GM21723 (cell line): ENCODE measurements at regions not wholly inside any gene's neighbourhood (a gene's known extent, or its start where the extent isn't known, plus 50 kb on each side); places are given as distances from the start of the nearest gene placed in this dataset.
"Not testable (repeated sequence)": the region's sequence is repeated elsewhere in the genome, so short reads cannot be mapped to it uniquely, and the experiment has no call there.

Source experiments
- ATAC-seq: cut with Tn5 transposase; IDR thresholded peaks from one replicate; pipeline ENCODE4 v1.9.1; 2021; ENCODE audit warnings: mild to moderate bottlenecking, moderate library complexity; ENCODE audit not compliant: unreplicated experiment

DNA sequence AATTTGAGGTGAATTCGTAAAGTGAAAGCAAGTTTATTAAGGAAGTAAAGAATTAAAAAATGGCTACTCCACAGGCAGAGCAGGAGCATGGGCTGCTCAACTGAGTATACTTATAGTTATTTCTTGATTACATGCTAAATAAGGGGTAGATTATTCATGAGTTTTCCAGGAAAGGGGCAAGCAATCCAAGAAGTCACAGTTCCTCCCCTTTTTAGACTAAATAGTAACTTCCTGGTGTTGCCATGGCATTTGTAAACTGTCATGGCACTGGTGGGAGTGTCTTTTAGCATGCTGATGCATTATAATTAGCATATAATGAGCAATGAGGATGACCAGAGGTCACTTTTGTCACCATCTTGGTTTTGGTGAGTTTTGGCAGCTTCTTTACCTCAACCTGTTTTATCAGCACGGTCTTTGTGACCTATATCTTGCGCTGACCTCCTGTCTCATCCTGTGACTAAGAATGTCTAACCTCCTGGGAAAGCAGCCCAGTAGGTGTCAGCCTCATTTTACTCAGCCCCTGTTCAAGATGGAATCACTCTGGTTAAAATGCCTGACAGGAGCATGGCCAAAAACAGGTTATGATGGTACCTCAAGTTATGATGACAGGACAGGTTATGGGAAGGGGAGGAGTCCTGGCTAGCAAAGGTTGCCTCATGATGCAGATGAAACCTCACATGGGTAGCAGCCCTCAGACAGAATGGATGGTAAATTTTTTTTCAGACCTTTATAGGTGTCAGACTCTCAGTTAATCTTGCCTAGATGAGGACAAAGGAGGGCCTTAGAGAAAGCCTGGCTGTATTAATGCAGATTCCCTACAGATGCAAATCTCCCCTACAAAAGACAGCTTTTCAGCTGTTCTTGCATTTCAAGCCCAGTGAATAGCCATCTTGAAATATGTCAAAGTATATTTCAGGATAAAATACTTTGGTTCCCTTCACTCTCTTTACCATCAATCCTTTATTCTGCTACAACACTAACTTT is 49.7 kb downstream of the SIPA1L2 start:
- ATAC-seq: no peak

DNA sequence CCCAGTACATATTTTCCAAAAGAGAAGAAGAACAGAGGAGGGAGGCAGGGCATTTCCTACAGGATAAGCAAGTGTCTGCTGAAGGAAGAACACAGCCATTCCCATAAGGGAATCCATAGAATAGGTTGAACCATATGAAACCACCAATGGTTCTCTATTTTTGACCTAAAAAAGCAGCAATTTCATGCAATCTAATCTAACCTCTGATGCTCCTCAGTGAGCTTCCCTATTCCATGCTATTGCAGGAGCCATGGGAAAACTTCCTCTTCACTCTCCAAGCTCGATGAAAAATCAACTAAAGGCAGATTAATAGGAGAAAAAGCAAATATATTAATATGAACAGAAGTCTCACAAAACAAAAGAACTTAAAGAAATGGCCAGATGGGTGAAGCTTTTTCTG is 50.5 kb downstream of the SIPA1L2 start:
- no peak for ATAC-seq

DNA sequence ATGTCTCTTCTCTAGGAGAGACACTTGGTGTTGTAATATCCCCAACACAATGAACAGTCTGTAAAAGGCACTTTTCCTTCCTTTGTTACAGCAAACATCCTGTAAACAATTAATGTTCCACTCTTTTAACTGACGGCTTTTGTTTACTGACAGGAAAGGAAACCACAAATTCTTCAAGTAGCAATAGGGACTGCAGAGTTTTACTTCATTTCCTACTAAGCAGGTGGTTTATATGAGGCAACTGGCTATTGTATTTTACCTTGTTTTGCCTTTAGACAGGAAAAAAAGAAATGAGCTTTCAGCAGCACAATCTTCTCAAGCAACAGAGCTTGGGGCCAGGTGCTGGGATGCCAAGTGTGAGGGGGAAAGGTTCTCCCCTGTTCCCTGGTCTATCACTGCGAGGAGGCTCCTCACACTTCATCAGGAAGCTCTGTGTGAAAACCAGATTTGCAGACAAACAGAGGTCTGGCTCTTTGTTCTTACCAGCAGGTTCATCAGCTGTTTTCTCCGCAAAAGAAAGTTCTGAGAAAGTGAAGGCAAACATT is 51.2 kb downstream of the SIPA1L2 start:
- no peak for ATAC-seq

DNA sequence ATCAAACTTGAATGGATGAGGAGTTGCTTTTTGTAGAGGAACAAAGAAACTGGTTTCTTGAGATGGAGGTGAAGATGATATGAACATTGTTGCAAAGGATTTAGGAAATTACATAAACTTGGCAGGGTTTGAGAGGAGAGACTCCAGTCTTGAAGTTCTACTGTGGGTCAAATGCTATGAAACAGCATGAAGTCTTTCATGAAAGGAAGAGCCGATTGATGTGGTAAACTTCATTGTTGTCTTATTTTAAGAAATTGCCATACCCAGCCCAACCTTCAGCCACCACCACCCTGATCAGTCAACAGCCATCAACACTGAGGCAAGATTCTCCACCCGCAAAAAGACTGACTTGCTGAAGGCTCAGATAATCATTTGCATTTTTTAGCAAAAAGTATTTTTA is 52.2 kb downstream of the SIPA1L2 start:
- ATAC-seq: no peak

DNA sequence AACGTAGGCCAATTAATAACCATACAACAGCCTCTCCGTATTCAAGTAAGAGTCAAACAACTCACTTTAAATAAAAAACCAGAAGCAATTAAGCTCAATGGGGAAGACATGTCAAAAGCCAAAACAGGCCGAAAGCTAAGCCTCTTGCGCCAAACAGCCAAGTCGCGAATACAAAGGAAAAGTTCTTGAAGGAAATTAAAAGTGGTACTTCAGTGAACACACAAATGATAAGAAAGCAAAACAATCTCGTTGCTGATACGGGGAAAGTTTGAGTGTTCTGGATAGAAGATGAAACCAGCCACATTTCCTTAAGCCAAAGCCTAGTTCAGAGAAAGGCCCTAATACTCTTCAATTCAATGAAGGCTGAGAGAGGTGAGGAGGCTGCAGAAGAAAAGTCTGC is 53.4 kb downstream of the SIPA1L2 start:
- ATAC-seq: no peak

DNA sequence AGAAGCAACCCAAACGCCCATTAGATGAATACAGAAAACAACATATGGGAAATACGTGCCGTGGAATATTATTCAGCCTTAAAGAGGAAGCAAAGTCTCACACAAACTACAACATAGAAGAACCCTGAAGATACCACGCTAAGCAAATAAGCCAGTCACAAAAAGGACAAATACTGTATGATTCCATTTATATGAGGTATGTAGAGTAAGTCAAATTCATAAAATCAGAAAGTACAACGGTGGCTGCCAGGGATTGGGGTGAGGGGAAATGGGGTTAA is 54.2 kb downstream of the SIPA1L2 start:
- no peak for ATAC-seq

DNA sequence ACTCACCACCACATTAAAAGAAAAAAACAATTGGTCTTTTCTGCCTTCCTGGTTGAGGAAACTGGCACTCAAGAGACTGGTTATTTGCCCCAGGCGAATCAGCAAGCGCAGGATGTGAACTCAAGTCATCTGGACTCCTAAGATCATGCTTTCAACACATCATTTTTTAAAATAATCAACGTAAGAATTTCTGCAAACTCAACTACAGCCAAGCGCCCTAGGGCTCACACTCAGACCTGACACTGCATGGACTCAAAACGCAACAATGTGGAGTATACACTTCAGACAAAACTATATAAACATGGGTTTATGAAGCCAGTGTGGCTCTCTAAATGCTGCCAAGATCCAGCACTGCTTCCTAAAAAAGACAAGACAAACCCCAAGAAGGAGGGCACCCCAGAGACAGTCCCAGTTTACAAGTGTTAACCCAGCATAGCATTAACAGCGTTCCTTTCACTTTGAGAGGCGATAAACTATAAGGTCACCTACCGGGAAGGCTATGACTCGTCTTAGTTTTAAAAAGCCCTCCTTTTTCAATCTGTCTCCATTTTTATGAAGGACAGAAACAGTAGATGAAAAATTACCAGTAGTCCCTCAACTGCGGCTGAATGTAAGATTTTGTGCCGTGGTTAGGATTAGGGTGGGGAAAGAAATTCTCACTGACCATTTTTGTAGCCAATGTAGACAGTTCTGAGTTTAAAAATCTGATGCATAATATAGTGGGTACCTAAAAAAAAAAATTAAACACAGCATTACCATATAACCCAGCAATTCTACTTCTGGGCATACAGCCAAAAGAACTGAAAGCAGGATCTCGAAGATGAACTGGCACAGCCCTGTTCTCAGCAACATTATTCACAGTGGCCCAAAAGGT is 54.8 kb downstream of the SIPA1L2 start:
- ATAC-seq: no peak

DNA sequence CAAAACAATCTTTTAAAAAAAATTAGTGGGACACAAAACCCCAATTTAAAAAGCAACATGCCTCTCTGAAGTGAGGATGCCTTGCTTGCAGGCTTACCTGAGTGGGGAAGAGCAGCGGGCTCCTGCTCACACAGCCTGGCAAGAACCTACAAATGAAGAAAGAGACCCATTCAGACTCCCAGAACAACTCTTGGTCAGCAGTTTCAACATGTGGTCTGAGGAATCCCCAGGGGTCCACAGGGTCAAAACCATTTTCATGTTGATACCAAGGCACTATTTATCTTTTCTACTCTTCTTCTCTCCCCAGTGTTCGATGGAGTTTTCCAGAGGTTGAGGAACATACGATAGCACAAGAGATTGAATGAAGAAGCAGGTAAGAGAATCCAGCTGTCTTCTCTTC is 55.9 kb downstream of the SIPA1L2 start:
- ATAC-seq: no peak

DNA sequence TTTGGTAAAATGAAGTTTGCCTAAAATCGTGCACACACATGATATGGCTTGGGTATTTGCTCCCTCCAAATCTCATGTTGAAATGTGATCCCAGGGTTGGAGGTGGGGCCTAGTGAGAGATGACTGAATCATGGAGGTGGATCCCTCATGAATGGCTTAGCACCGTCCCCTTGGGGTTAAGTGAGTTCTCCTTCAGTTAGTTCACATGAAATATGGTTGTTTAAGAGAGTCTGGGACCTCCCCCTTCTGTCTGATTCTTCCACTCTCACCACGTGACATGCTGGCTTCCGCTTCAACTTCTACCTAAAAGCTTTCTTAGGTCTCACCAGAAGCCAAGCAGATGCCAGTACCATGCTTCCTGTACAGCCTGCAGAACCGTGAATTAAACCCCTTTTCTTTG is 58.4 kb downstream of the SIPA1L2 start:
- no peak for ATAC-seq

DNA sequence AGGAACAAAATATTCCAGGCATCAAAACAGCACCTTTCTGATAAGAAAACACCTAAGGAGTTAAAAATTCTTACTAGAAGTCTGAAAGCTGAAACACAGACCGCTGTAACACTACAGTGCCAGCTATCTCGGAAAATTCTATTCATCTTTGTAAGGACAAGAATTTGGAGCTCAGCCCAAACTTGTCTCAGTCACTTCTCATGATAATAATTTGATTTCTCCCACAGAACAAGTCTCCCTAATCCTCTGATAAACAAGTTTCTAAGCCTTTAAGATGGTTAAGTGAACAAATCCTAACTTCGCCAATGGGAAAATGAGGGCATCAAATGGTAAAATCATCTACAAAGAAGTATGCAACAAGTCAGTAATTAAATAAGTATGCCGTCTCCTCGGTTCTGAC is 59.9 kb downstream of the SIPA1L2 start:
- no peak for ATAC-seq

DNA sequence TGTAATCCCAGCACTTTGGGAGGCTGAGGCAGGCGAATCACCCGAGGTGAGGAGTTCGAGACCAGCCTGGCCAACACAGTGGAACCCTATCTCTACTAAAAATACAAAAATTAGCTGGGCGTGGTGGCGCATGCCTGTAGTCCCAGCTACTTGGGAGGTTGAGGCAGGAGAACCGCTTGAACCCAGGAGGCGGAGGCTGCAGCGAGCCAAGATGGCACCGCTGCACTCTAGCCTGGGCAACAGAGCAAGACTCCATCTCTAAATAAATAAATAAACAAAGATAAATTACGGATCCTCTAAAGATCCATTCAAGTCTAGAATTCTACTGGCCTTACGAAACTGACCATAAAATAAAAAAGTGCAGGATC is 60.4 kb downstream of the SIPA1L2 start:
- not testable (repeated sequence) for ATAC-seq

DNA sequence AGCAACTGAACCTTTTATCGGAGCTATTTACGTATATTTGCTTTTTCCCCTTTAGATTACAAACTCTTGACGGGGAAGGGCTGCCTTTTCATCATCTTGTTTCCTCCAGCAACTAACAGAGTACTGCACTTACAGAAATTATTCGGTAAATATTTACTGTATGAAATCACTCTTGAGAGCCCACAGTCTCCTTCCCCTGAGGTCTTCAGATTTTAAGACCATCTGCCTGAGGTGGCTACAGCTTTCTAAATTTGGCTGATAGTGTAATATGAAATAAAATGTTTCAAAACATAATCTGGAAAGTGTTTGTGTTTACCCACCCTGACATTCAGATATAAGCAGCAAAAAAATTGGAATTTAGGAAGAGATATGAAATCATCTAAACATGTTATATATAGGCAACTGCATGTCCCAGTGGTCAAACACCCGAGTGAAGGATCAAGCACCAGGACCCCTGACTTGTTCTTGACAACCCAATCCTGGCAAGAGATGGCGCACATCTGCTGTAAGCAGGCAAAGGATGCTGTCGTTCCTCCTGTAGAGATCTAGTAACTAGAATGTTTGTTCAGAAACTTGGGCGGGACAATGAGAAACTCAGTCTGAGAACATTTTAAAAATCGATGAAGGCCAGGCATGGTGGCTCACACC is 60.9 kb downstream of the SIPA1L2 start:
- no peak for ATAC-seq

DNA sequence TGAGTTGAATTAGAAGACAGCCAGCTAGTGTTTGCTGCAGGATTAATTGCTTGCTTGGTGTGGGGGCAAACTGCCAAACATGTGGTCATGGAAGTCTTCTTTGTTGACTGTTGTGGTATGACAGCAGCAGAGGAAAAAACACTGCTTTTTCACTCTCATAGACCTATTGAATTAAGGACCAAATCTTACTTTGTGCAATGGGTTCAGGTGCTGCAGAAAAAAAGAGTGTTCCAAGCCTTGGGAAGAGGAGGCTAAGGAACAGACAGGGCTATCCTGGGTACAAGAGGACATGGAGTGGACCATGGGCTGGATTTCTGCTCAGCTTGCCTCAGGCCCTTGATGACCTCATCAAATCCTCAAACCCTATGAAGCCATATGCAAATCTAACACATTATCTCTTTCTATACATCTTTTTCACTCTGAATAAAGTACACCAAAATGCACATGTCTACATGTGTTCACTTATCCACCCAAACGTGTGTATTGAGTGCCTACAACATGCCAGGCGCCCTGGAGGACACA is 61.5 kb downstream of the SIPA1L2 start:
- no peak for ATAC-seq

DNA sequence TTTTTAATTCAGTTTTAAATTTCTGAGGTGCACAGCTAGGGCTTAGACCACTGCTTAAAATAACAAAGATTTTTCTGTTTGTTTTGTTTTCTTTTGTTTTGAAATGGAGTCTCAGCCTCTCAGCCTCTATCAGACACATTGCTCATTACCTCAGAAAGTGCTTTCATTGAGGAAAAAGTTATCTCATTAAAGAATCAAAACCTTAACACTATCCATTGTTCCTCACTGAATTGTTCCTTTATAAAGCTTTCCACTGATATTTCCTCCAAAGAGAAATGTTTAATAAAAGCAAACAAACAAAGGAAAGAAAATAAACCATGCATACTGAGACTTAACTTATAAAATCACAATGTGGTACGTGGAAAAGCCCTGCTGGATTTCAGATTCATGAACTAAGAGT is 63.8 kb downstream of the SIPA1L2 start:
- no peak for ATAC-seq

DNA sequence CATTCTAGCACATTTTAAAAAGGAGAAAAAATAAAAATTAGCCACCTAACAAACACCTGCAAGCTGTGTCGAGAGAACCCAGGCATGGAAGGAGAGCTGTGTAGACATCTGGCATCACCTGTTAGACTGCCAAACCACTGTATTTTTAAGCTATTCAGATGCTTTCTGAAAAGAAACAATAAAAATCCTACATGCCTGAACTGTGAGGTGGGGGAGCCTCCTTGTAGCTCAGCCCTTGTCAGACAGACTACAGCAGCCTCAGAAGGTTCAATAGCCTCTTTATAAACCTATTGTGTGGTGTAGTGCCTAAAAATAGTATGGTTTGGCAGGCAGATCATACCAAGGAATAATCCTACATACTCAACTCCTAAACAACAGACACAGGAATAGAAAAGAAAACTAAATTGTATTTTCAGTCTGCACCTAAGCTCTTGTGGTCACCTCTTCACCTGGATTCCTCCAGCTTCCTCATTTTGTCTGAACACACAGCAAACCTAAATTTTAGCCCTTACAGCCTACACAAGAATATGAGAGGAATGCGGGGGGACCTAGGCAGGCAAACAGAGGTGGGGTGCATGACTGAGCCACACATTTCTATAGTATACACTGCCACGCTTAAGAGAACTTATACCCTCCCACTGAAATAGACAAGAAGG is 67.0 kb downstream of the SIPA1L2 start:
- no peak for ATAC-seq

DNA sequence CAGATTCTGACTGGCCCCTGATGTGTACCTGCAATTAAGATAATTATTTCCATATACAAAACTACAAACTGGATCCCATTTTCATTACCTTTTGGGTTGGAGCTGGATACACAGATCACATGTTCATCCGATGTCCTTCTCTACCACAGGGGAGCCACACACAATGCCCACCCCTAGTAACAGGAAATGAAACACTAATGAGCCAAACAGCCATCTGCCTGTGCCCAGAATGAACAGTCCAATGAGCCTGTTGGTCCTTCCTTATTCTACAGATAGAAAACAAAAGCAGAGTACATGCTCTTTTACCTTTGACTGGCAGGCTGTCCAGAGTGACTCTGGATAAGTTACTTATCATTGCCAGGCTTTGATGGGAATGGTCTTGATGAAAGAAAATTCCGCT is 68.6 kb downstream of the SIPA1L2 start:
- ATAC-seq: no peak

DNA sequence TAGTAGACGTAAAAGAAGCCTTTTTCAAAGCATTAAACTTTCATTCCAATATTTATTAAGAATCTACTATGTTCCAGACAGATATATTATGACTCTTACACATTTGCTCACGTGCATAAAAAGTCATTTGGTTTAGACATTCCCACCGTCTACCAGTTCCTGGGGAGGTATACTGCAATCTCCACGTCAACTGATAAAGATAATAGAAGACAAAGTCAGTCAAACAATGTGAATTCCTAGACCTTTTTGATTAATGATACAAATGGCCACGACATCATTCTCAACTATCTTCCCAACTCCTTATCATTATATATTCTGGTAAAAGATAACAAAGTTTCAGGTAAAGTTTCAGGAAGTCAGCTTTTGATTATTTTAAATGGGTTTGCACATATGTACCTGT is 69.0 kb downstream of the SIPA1L2 start:
- ATAC-seq: no peak

DNA sequence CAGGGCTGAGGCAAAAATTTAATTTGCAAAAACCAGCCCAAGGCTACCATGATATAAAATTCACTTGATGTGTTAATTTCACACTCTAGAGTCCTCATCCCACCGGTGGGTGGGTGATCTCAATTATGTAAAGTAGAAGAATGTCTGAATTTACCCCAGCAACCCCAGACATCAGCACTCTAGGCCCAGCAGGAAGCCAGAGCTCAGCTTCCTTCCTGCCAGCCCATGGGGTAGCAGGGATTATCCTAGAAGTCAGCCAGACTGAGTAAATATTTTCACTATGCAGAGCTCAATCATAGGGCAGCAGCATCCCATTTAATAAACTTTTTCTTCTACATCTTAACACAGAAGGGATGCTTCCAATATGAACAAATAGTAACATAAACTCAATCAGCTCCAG is 71.0 kb downstream of the SIPA1L2 start:
- ATAC-seq: no peak

DNA sequence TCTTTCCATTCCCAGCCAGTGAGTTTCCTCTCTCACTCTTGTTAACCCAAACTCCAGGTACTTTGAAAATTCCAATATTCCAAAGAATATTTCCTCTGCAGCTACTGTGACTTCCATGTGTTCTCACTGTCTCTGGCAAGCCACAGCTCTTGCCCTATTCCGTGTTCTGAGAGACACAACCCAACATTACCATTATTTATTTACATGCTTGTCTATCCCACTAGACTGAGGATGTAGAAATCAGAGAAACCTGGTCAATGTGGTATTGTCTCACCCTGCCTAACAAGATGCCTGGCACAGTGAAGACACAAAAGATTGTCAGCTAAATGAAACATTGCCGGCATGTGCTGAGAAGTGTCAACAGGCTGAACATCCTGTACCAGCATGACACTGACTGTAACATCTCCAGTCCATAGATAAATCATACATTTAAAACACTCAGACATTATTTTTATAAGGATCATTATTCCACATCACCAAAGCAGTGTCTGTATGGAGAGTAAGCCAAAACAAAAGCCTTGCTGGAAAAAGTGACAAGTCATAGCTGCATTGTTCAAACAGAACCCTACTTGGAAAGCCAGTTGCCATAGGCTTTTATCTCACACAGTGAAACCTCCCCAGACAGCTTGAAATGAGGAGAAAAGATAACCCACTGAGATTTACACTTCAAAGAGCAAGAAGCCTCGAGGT is 72.3 kb downstream of the SIPA1L2 start:
- ATAC-seq: no peak

DNA sequence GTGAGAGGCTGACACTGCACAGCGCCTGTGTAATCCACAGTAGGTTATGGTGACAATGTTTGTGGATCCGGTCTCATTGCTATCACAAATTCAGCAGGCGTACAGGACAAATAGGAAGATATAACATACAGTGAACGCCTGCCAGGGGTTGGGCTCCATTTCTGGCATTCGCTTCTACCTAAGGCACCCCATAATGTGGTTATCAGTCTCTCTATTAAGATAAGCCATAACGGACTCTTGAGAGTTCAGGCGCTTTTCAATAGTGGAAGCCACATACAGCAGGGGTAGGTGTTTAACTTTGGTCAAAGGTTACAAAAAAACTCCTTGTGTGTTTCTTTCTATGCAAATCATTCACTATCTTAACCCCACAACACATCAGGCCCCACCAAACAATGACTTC is 72.8 kb downstream of the SIPA1L2 start:
- ATAC-seq: no peak
